ENCODE measurements at regions not wholly inside any gene's neighbourhood (a gene's known extent, or its start where the extent isn't known, plus 50 kb on each side); places are given as distances from the start of the nearest gene placed in this dataset.

GRCh38 chr12:39048395-39048794, 143.0 kb upstream of the CPNE8 start:
- no peak for DNase-seq (ENCODE audit: low read depth in 4 of 4, low spot score in 3 of 4)

DNA sequence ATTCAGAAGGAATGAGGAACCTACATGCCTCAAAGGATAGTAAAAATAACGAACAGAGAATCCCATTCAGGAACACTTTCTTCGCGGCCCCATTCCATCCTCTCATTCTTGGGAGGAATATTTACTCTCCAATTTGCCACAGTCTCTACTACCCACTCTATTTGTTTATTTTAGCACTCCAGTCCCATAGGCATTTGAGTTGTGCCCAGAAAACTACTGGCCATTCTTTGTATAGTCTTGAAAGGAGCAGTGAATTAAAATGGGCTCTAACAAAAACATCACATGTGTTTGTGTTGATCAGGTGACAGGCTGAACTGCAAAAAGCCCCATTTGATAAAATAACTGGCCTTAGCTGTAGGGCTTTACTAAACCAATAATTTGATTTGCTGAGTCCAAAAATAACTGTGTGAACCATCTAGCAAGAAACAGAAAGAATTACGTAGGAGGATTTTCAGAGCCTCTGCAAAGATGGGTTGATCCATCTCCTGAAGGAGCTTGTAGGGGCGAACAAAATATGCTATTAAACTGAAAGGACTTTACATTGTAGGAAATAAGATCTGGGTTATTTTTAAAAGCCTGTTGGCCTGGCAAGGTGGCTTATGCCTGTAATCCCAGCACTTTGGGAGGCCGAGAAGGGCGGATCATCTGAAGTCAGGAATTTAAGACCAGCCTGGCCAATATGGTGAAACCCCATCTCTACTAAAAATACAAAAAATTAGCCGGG, 142.3 kb upstream of the CPNE8 start:
- DNase-seq (ENCODE audit: low read depth in 4 of 4, low spot score in 3 of 4) = no peak

DNA sequence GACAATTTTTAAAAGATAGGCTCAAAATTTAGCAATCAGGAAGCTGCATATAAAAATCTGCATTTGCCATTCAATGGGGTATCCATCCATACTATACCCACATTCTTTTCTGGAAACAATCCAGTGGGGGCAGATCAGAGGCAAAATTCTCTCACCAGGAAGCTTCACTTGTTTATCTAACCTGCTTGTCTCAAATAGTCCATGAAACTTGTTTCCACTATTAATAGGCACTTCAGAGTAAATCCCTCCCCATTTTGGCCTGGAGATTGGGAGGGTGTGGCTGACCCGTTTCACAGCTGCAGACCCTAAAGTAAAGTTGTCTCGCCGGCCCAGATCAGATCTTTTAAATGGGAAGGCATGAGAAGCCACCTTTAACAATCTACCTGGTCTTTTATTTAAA, 139.4 kb upstream of the CPNE8 start:
- DNase-seq (ENCODE audit: low read depth in 4 of 4, low spot score in 3 of 4) = no peak

DNA sequence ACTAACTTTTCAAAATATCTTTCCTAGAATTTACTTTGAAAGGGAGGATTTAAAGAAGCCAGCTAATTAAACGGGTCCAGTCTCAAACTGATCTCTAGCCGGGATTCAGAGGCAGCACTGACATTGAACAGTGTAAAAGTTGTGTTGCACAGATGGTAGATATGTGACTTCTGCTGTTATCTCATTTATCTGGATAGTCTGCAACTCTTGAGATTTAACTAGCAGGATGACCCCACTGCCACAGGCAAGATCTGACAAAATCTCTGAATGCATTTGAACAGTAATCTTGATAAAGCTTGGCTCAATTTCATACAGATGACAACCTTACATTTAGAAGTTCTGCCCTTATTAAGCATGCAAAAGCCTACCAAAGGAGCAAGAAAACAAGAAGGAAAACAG, 138.0 kb upstream of the CPNE8 start:
- DNase-seq (ENCODE audit: low read depth in 4 of 4, low spot score in 3 of 4) = no peak

- DNase-seq (ENCODE audit: low read depth in 4 of 4, low spot score in 3 of 4) = no peak
Observed at GRCh38 chr12:39040275-39040674, 134.9 kb upstream of the CPNE8 start.

DNA sequence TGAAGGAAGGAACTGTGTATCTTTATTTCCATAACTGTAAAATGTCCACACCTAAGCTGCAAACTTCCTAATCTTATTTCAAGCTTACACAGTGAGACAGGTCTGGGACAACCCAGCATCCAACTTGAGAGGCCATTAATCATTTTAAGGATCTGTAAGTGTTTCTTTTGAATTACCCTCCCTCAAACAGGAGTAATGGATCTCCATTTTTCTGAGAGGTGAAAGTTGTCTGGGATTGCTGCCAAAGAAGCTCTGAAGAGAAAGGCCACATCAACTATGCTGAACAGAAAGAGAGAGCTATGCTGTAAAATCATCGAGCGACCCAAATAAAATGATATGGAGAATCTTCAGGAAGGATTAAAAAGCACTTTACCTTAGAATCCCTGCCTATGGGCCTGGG, 131.7 kb upstream of the CPNE8 start:
- no peak for DNase-seq (ENCODE audit: low read depth in 4 of 4, low spot score in 3 of 4)

DNA sequence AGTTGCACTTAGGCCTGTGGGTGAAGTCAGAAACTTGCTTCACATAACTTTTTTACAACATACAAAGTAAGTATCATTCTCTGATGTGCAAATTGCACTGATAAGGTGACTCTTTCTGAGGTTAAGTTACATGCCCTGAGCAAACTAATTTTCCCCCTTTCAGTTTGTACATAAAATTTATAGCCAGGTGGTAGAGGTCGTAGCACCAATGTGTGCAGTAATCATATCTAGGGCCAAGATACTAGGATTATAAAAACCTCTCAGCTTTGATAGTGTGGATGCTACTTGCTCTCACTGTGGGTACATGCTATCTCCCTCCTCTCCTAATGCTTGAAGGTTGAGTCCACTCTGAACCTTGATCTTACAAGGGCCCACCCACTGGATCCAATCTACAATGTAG, 130.7 kb upstream of the CPNE8 start:
- DNase-seq (ENCODE audit: low read depth in 4 of 4, low spot score in 3 of 4) = no peak

DNA sequence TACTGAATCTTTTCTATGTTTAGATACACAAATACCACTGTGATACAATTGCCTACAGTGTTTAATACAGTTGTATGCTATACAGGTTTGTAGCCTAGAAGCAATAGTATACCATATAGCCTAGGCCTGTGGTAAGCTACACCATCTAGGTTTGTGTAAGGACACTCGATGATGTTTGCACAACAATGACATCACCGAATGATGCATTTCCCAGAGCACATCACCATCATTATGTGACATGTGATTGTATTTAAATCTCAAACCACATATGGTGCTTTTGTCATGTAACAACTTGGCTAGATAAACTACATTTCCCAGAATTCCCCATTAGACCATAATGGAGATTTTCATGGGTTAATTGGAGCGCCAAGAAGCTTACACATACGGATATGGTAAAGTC, 128.4 kb upstream of the CPNE8 start:
- no peak for DNase-seq (ENCODE audit: low read depth in 4 of 4, low spot score in 3 of 4)

DNA sequence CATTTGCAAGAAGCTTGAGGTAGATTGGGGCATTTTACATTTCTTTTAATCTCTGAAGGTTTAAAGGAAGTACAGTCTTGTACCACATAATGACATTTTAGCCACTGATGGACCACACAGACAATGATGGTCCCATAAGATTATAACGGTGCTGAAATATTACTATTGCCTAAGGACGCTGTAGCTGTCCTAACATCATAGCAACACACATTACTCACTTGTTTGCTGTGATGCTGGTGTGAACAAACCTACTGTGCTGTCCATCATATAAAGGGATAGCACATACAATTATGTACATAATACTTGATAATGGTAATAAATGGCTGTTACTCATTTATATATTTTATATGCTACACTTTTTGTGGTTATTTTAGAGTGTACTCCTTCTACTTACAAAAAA, 127.1 kb upstream of the CPNE8 start:
- DNase-seq (ENCODE audit: low read depth in 4 of 4, low spot score in 3 of 4) = no peak

DNA sequence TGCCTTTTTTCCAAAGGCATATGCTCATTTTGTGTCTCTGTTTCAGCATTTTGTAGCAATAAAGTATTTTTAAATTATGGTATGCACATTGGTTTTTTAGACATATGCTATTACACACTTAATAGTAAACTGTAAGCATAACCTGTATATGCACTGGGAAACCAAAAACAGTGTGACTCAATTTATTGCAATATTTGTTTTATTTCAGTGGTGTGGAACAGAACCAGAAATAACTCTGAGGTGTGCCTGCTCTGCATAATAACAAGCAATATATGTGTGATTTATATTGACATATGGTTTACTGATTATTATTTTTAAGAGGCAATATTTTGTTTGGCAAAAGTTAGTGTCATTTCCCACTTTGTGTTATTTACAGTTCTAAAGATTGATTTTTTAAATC, 126.6 kb upstream of the CPNE8 start:
- DNase-seq (ENCODE audit: low read depth in 4 of 4, low spot score in 3 of 4) = no peak

- DNase-seq (ENCODE audit: low read depth in 4 of 4, low spot score in 3 of 4) = no peak
Observed at GRCh38 chr12:39028382-39028781, 123.0 kb upstream of the CPNE8 start.

DNA sequence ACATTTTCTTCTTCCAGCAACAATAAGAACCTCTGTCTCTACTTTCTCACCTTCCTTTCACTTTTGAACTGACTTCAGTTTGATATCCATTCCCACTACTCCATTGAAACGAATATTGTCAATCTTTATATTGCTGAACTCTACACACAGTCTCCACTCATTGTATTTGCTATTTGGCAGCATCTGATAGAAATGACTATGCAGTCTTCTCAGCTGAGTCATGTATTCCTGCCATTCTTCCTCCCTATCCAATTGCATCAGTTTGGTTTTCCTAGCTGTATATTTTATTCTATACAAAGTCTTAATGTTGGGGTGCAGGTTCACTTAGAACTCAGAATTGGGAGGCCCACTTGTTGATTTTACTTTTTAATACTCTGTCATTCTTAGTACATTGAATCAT, 107.5 kb upstream of the CPNE8 start:
- no peak for DNase-seq (ENCODE audit: low read depth in 4 of 4, low spot score in 3 of 4)

DNA sequence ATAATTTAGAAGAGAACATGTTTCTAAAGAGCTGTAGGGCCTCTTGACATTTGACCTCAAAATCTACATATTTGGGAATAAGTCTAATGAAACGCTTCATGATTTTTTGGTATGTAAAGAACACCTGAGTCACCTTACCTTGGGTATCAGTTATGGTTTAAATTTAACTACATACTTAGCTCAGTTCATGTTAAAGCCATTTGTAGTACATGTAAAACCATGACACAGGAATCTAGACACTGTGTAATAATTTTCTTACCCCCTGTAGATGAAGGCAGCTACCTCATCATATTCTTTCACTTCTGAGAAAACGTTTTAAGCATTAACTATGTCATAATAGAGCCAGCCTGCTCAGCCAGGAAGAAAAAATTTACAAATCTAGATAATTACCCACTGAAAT, 105.8 kb upstream of the CPNE8 start:
- DNase-seq (ENCODE audit: low read depth in 4 of 4, low spot score in 3 of 4) = no peak

GRCh38 chr12:39010406-39010805, 105.0 kb upstream of the CPNE8 start:
- DNase-seq (ENCODE audit: low read depth in 4 of 4, low spot score in 3 of 4) = no peak

DNA sequence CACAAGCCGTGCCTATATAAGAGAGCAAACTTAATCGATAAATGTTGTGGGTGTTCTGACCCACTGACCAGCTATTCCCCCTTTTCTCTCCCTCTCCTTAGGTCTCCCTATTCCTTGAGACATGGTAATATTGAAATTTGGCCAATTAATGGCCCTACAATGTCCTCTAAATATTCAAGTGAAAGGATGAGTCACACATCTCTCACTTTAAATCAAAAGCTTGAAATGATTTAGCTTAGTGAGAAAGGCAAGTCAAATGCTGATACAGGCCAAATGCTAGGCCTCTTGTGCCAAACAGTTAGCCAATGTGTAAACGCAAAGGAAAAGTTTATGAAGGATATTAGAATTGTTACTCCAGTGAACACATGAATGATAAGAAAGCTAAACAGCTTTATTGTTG, 102.2 kb upstream of the CPNE8 start:
- DNase-seq (ENCODE audit: low read depth in 4 of 4, low spot score in 3 of 4) = no peak

DNA sequence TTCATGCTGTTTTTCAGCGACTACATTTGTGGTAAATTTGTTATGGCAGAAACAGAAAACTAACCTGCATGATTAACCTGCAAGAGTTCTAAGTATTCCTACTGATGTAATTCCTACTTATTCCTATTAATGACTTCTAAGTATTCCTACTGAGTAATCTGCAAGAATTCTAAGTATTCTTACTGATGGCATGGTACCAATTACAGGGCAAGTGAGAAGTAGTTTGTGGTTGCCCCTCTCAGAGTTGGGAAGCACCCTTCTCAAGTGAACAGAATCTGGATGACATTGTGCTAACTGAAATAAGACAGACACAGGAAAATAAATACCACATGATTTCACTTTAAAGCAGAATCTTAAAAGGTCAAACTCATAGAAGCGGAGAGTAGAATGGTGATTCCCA, 100.9 kb upstream of the CPNE8 start:
- no peak for DNase-seq (ENCODE audit: low read depth in 4 of 4, low spot score in 3 of 4)

GRCh38 chr12:39005671-39006070, 100.3 kb upstream of the CPNE8 start:
- DNase-seq (ENCODE audit: low read depth in 4 of 4, low spot score in 3 of 4) = no peak

- DNase-seq (ENCODE audit: low read depth in 4 of 4, low spot score in 3 of 4) = no peak
Observed at GRCh38 chr12:39003541-39004155, 98.3 kb upstream of the CPNE8 start.

- DNase-seq (ENCODE audit: low read depth in 4 of 4, low spot score in 3 of 4) = no peak
Observed at GRCh38 chr12:39000370-39000769, 95.0 kb upstream of the CPNE8 start.

DNA sequence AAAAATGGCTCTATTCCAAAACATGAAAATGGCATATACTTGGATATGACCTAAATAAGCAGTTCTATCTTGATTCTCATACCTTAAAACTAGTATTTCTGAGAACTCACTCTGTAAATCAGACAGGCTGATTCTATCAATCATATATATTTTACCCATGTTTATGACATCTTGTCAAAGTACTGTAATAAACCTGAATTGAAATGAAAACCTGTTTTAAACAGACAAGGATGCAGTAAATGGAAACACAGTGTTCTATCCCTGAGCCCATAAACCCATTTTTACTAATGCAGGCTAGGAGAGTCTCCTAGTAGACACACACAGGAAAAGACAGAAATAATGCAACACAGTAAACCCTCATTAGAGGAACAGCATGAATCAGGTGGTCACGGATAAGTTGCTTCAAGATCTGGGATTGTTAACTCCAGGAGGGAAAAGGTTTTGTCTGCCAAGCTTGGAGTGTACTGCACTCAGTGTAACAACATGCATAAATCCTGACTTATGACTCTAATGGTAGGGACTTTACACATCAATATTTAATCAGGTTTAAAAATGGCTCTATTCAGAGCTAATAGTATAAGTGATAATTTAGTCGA, 93.6 kb upstream of the CPNE8 start:
- DNase-seq (ENCODE audit: low read depth in 4 of 4, low spot score in 3 of 4) = no peak

- no peak for DNase-seq (ENCODE audit: low read depth in 4 of 4, low spot score in 3 of 4)
Observed at GRCh38 chr12:38995249-38995648, 89.9 kb upstream of the CPNE8 start.

DNA sequence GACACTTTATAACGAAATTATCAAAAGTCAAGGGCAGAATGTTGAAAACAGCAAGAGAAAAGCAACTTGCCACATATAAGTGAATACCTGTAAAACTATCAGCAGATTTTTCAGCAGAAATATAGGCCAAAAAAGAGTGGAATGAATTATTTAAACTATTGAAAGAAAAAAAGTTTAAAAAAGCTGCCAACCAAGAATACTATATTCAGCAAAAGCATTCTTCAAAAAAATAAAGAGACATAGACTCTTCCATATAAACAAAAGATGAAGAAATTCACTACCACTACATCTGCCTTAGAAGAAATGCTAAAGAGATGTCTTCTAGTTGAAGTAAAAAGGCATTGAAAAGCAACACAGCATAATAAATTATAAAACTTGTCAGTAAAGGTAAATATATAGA, 80.6 kb upstream of the CPNE8 start:
- DNase-seq (ENCODE audit: low read depth in 4 of 4, low spot score in 3 of 4) = no peak

Measured in left renal pelvis (tissue), 4 donors.